SU-DHL-6 (cell line): ENCODE measurements at regions not wholly inside any gene's neighbourhood (a gene's known extent, or its start where the extent isn't known, plus 50 kb on each side); places are given as distances from the start of the nearest gene placed in this dataset.

ENCODE experiments used
- CTCF ChIP-seq: fragments of 200-600 bp; sonication (generic); IDR thresholded peaks from one replicate; pipeline ENCODE4 v1.5.1; 2017; ENCODE audit warnings: antibody characterized with exemption, mild to moderate bottlenecking, low read length, moderate library complexity; ENCODE audit not compliant: insufficient read depth, poor library complexity, severe bottlenecking
- EZH2phosphoT487 ChIP-seq: fragments of 200-600 bp; sonication (generic), shearing (Covaris generic); conservative IDR thresholded peaks from 2 replicates; pipeline ENCODE4 v1.6.1; 2018; ENCODE audit warnings: mild to moderate bottlenecking, antibody characterized with exemption, low read length, moderate library complexity, mixed read lengths

DNA sequence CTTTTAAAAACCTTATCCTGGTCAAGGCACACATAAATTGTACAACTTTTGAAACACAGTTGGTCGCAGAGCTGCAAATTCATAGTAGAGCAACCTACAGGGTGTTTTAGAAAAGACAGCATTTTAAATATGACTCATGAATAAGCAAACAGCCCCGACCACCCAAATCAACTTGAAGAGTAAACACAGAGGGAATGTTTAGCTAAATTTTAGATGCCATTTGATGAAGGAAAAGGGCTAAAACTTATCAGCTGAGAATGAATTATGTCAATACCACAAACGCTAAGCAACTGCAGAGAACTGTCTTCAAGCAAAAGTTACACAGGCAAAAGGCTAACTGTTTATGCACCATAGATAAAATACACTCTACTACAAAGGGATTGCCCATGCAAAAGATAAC lies 427.5 kb upstream of the PSMD7 start:
- TF ChIP-seq EZH2phosphoT487 = no peak
- no peak for TF ChIP-seq CTCF
